ENCODE measurements at regions not wholly inside any gene's neighbourhood (a gene's known extent, or its start where the extent isn't known, plus 50 kb on each side); places are given as distances from the start of the nearest gene placed in this dataset.

- no peak for TF ChIP-seq REST (IDR thresholded peaks at IDR 0.05; ENCODE audit: borderline replicate concordance)
Measured at GRCh38 chr5:167453246-167454030, 838.0 kb upstream of the WWC1 start (continued).

GRCh38 chr5:167458412-167458811 is 833.0 kb upstream of the WWC1 start:
- Histone ChIP-seq H3K9ac (ENCODE audit: low read length) (no peak overlapping the region), H3K9me2 (ENCODE audit: insufficient read depth, low read length) (no peaks in the 10 kb centered on the region), H3K27ac (ENCODE audit: low read length) (no peak overlapping the region), H3K27me3 (ENCODE audit: insufficient read depth, low read depth, low read length) (no peaks in the 10 kb centered on the region), H3F3A (ENCODE audit: insufficient read depth, low read length, poor library complexity, severe bottlenecking) (no peaks in the 10 kb centered on the region), H3K4me2 (ENCODE audit: low read length) (no peak overlapping the region), H4K20me1 (ENCODE audit: insufficient read depth) (no peaks in the 10 kb centered on the region), H3K36me3 (ENCODE audit: insufficient read depth, low read length) (no peaks in the 10 kb centered on the region), H3K79me2 (replicated peaks; ENCODE audit: insufficient read depth, low read length) (no peaks in the 10 kb centered on the region), H3K9me3 (ENCODE audit: low read length) (no peaks in the 10 kb centered on the region), H2AFZ (ENCODE audit: low read depth, low read length) (no peak overlapping the region), H3K4me3 (ENCODE audit: low read length) (no peak overlapping the region)
- TF ChIP-seq RAD21 (conservative IDR thresholded peaks at IDR 0.05) (no peak), EZH2 (IDR thresholded peaks at IDR 0.05; ENCODE audit: borderline replicate concordance, insufficient read depth, low read length, poor library complexity, severe bottlenecking) (no peak), EP300 (conservative IDR thresholded peaks at IDR 0.05; ENCODE audit: poor library complexity, severe bottlenecking) (no peak), SMC3 (conservative IDR thresholded peaks at IDR 0.05; ENCODE audit: poor library complexity) (no peak), TAF1 (IDR thresholded peaks at IDR 0.05; ENCODE audit: low read depth) (no peak), MXI1 (conservative IDR thresholded peaks at IDR 0.05; ENCODE audit: poor library complexity, severe bottlenecking) (no peak), POLR2AphosphoS5 (IDR thresholded peaks at IDR 0.05) (no peak), REST (IDR thresholded peaks at IDR 0.05; ENCODE audit: borderline replicate concordance) (no peak), CTCF (IDR thresholded peaks at IDR 0.05; ENCODE audit: poor library complexity, severe bottlenecking) (no peak)
